ENCODE measurements at regions not wholly inside any gene's neighbourhood (a gene's known extent, or its start where the extent isn't known, plus 50 kb on each side); places are given as distances from the start of the nearest gene placed in this dataset.

DNA sequence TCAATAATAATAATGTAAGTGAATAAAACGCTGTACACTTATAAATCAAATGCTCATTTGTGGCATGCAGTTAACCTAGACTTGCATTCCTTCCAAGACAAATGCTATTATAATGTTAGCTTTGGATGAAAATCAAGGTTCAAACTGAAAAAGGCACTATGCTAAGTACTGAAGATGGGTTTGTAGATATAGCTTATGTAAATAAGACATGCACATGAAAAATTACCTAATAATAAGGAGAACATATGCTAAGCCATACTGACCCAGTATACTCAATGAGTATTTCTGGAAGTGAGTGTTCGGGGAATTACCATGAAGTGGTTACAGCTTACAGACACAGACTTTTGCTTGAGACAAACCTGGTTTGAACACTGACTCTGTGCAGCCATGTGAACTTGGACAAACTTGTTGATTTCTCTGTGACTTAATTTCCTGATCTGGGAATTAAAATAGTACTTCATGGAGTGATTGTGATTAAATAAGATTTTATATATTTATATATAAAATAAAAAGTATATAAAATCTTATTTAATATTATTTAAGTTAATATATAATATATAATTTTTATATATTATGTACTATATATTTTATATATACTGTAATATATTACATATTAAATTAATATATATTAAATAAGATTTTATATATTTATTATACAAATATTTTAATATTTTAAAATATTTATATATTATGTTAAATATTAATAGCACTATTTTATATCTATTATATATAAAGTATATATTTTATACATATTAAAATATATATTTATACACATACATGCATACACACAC lies 159.2 kb downstream of the ZPLD1 start:
- WGBS, 2 experiments (ENCODE audit: extremely low coverage in 1 of 2, insufficient coverage in 1 of 2, insufficient read length in 1 of 2, insufficient replicate concordance in 2 of 2, low coverage in 1 of 2, low lambda C conversion rate in 2 of 2, missing lambda C conversion rate in 1 of 2): 94% methylated on average over 2 of the region's 2 CpGs; no CpG with 5 or more reads in 1 of the 2 experiments
- Histone ChIP-seq H2BK5ac (ENCODE audit: low read depth, low read length) (no peak overlapping the region), H3K56ac (replicated peaks; ENCODE audit: insufficient read length, low read depth, low read length) (no peak overlapping the region), H2BK15ac (ENCODE audit: low read length) (no peak overlapping the region), H3K23ac (ENCODE audit: insufficient read length) (no peak overlapping the region), H2BK12ac (ENCODE audit: low read depth, low read length) (no peak overlapping the region), H2BK20ac (ENCODE audit: low read length) (no peak overlapping the region), H3K27me3 (replicated peaks in 1 of 4; ENCODE audit: control insufficient read depth in 3 of 4, extremely low read depth in 1 of 4, insufficient read depth in 3 of 4, low read length in 3 of 4) (no peaks in the 10 kb centered on the region), H4K91ac (replicated peaks; ENCODE audit: insufficient read length, low read length) (no peak overlapping the region), H3K9me3 (ENCODE audit: insufficient read depth in 2 of 2, low read depth in 1 of 2, low read length in 1 of 2) (no peaks in the 10 kb centered on the region), H2AFZ (ENCODE audit: low read length) (no peak overlapping the region), H2AK5ac (ENCODE audit: low read depth, low read length) (no peak overlapping the region), H3K4ac (replicated peaks; ENCODE audit: insufficient read length, low read depth, low read length) (no peak overlapping the region), H3K79me1 (ENCODE audit: low read depth, low read length) (no peaks in the 10 kb centered on the region), H3K9ac (replicated peaks in 1 of 4; ENCODE audit: extremely low read depth in 1 of 4, low read depth in 3 of 4, low read length in 3 of 4) (no peak overlapping the region), H3K4me1 (replicated peaks in 1 of 4; ENCODE audit: control insufficient read depth in 3 of 4, insufficient read depth in 4 of 4, low read length in 3 of 4) (no peaks in the 10 kb centered on the region), H3K4me3 (ENCODE audit: extremely low read depth in 1 of 4, insufficient read depth in 2 of 4, low read depth in 3 of 4, low read length in 4 of 4) (no peak overlapping the region), H2BK120ac (replicated peaks; ENCODE audit: low read depth, low read length) (no peak overlapping the region), H3K79me2 (ENCODE audit: control insufficient read depth in 1 of 2, insufficient read depth in 2 of 2, low read length in 2 of 2) (no peaks in the 10 kb centered on the region), H3K36me3 (ENCODE audit: control insufficient read depth in 2 of 4, insufficient read depth in 4 of 4, low read length in 3 of 4) (no peaks in the 10 kb centered on the region), H4K8ac (ENCODE audit: extremely low read depth, insufficient read depth, low read length) (no peak overlapping the region), H3K18ac (ENCODE audit: extremely low read depth, low read length) (no peak overlapping the region), H4K5ac (ENCODE audit: insufficient read length, low read depth, low read length) (no peak overlapping the region), H3K14ac (ENCODE audit: insufficient read length) (no peak overlapping the region), H3K4me2 (ENCODE audit: insufficient read depth in 1 of 2, low read depth in 2 of 2, low read length in 2 of 2) (no peak overlapping the region), H3K27ac (ENCODE audit: low read depth, low read length) (no peak overlapping the region), H3K23me2 (ENCODE audit: low read depth, low read length) (no peaks in the 10 kb centered on the region), H4K20me1 (replicated peaks in 1 of 2; ENCODE audit: control insufficient read depth in 1 of 2, insufficient read depth in 2 of 2, low read length in 2 of 2) (no peaks in the 10 kb centered on the region)
- POLR2A ChIA-PET (ENCODE audit: partially characterized antibody): no interaction called here
- FAIRE-seq (no peak), DNase-seq (ENCODE audit: low read depth in 1 of 2, low spot score in 2 of 2) (no peak)
- CTCF ChIA-PET (ENCODE audit: partially characterized antibody): no interaction called here
- TF ChIP-seq NANOG (IDR thresholded peaks at IDR 0.05; ENCODE audit: insufficient read depth, low read depth, low read length, poor library complexity, severe bottlenecking) (no peak), MAFK (IDR thresholded peaks at IDR 0.05; ENCODE audit: low read depth, low read length) (no peak), HDAC2 (IDR thresholded peaks at IDR 0.05; ENCODE audit: borderline replicate concordance in 1 of 2, low read depth in 2 of 2, low read length in 2 of 2) (no peak), GABPA (IDR thresholded peaks at IDR 0.05; ENCODE audit: borderline replicate concordance, insufficient read depth, low read length) (no peak), ZNF274 (IDR thresholded peaks at IDR 0.05; ENCODE audit: borderline replicate concordance, extremely low read depth, low read length) (no peak)
- TF ChIP-seq, protein P1, sequence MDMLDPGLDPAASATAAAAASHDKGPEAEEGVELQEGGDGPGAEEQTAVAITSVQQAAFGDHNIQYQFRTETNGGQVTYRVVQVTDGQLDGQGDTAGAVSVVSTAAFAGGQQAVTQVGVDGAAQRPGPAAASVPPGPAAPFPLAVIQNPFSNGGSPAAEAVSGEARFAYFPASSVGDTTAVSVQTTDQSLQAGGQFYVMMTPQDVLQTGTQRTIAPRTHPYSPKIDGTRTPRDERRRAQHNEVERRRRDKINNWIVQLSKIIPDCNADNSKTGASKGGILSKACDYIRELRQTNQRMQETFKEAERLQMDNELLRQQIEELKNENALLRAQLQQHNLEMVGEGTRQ (IDR thresholded peaks at IDR 0.05; ENCODE audit: low read length): no peak
